ENCODE measurements at regions not wholly inside any gene's neighbourhood (a gene's known extent, or its start where the extent isn't known, plus 50 kb on each side); places are given as distances from the start of the nearest gene placed in this dataset.

GRCh38 chr9:21552244-21553170 lies 70.4 kb upstream of the IFNE start:
- H3K27ac Mint-ChIP-seq = no peak overlapping the region
- no peaks in the 10 kb centered on the region for H3K9me3 Mint-ChIP-seq
- H3K4me1 Mint-ChIP-seq = no peaks in the 10 kb centered on the region
- CTCF ChIA-PET = no interaction called here
- TF ChIP-seq, protein P1, sequence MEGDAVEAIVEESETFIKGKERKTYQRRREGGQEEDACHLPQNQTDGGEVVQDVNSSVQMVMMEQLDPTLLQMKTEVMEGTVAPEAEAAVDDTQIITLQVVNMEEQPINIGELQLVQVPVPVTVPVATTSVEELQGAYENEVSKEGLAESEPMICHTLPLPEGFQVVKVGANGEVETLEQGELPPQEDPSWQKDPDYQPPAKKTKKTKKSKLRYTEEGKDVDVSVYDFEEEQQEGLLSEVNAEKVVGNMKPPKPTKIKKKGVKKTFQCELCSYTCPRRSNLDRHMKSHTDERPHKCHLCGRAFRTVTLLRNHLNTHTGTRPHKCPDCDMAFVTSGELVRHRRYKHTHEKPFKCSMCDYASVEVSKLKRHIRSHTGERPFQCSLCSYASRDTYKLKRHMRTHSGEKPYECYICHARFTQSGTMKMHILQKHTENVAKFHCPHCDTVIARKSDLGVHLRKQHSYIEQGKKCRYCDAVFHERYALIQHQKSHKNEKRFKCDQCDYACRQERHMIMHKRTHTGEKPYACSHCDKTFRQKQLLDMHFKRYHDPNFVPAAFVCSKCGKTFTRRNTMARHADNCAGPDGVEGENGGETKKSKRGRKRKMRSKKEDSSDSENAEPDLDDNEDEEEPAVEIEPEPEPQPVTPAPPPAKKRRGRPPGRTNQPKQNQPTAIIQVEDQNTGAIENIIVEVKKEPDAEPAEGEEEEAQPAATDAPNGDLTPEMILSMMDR (IDR thresholded peaks at IDR 0.05) = no peak
- no peak overlapping the region for H3K4me3 Mint-ChIP-seq
- ATAC-seq (ENCODE audit: low read depth) (no peak), DNase-seq (no peak)
- intact Hi-C loops (cut with micrococcal nuclease) = no loop called here
- no peaks in the 10 kb centered on the region for H3K36me3 Mint-ChIP-seq (ENCODE audit: low read depth)
- H3K27me3 Mint-ChIP-seq = peaks cover 15% of the 10 kb centered on the region
- POLR2A ChIA-PET = no interaction called here

DNA sequence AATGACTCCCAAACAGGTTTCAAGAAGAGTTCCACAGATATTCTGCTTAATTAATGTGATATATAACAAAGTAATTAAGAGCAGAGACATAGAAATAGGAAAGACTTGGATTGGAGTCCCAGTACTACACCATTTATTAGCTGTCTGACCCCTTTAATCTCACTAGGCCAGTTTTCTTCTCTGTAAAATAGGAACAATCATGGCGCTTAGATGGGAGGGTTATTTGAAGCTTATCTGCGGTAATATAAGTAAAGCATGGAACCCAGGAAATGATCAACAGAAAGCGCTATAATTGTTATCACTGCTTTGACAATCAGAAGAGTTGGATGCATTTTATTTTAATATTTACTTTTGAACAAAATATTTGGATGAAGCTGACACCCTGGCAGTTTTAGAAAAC lies 71.3 kb upstream of the IFNE start:
- Mint-ChIP-seq H3K27me3 (peaks cover 18% of the 10 kb centered on the region), H3K4me3 (no peak overlapping the region), H3K4me1 (peaks cover 3% of the 10 kb centered on the region), H3K27ac (no peak overlapping the region), H3K9me3 (no peaks in the 10 kb centered on the region), H3K36me3 (ENCODE audit: low read depth) (no peaks in the 10 kb centered on the region)
- CTCF ChIA-PET = no interaction called here
- DNase-seq (no peak), ATAC-seq (ENCODE audit: low read depth) (no peak)
- POLR2A ChIA-PET = no interaction called here
- TF ChIP-seq, protein P1 (IDR thresholded peaks at IDR 0.05) = no peak
- intact Hi-C loops (cut with micrococcal nuclease) = no loop called here

DNA sequence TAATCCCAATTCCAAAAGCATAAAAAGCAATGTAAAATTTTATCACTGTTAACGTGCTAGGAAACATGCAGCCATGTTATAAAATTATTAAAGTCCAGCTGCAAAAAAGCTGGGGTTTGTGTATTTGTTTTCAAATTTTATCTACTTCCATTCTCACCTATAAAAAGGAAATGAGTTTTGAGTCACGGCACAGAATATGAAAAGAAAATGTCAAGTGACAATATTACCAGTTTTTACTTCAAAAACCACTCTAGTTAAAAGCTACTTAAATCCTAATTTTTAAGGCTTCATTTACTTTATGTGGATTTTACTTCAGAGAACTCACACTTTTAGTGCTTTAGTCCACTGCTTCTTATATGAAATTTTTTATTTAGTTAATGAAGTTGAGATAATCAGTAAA lies 72.7 kb upstream of the IFNE start:
- DNase-seq (no peak), ATAC-seq (ENCODE audit: low read depth) (no peak)
- H3K4me1 Mint-ChIP-seq = peaks cover 11% of the 10 kb centered on the region
- H3K27ac Mint-ChIP-seq = no peak overlapping the region
- H3K36me3 Mint-ChIP-seq (ENCODE audit: low read depth) = no peaks in the 10 kb centered on the region
- TF ChIP-seq, protein P1 (IDR thresholded peaks at IDR 0.05) = no peak
- H3K9me3 Mint-ChIP-seq = no peaks in the 10 kb centered on the region
- ChIA-PET CTCF (no interaction called here), POLR2A (no interaction called here)
- no peak overlapping the region for H3K4me3 Mint-ChIP-seq
- intact Hi-C loops (cut with micrococcal nuclease) = loop anchor here (5.0 kb wide), 1 partner anchor 43 kb away; no protein-coding TSS in a partner anchor
- peaks cover 24% of the 10 kb centered on the region for H3K27me3 Mint-ChIP-seq

DNA sequence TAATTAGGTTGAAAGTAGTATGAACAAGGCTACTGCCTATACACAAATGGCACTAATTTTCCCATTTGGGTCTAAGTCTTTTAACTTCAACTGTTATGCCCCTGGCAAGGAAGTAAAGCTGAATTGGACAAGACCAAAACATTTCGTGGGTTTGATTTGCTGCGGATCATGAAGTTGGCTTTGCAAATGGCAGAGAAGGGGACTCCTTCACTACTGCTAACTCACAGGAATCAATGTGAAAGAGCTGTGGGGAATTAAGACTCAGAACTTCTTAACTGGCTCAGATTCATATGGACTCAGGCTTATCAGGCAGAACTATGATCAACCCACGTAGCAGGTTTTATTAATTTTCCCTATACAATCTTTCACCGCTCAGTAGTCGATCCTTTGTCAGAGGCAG lies 73.8 kb upstream of the IFNE start:
- H3K9me3 Mint-ChIP-seq = no peaks in the 10 kb centered on the region
- DNase-seq (no peak), ATAC-seq (ENCODE audit: low read depth) (no peak)
- no peaks in the 10 kb centered on the region for H3K36me3 Mint-ChIP-seq (ENCODE audit: low read depth)
- peaks cover 32% of the 10 kb centered on the region for H3K27me3 Mint-ChIP-seq
- ChIA-PET POLR2A (no interaction called here), CTCF (no interaction called here)
- TF ChIP-seq, protein P1 (IDR thresholded peaks at IDR 0.05) = no peak
- no peak overlapping the region for H3K4me3 Mint-ChIP-seq
- peaks cover 13% of the 10 kb centered on the region for H3K4me1 Mint-ChIP-seq
- no peak overlapping the region for H3K27ac Mint-ChIP-seq
- intact Hi-C loops (cut with micrococcal nuclease) = loop anchor here (5.0 kb wide), 1 partner anchor 44 kb away; no protein-coding TSS in a partner anchor

- POLR2A ChIA-PET = no interaction called here
- peaks cover 32% of the 10 kb centered on the region for H3K27me3 Mint-ChIP-seq
Measured at GRCh38 chr9:21556581-21557427, 74.7 kb upstream of the IFNE start.

More at GRCh38 chr9:21556581-21557427, 74.7 kb upstream of the IFNE start:
- Mint-ChIP-seq H3K4me3 (no peak overlapping the region), H3K4me1 (peaks cover 13% of the 10 kb centered on the region), H3K9me3 (no peaks in the 10 kb centered on the region), H3K36me3 (ENCODE audit: low read depth) (no peaks in the 10 kb centered on the region), H3K27ac (no peak overlapping the region)
- intact Hi-C loops (cut with micrococcal nuclease) = loop anchor here (5.0 kb wide), 1 partner anchor 45 kb away; no protein-coding TSS in a partner anchor
- CTCF ChIA-PET = no interaction called here
- ATAC-seq (ENCODE audit: low read depth) (no peak), DNase-seq (no peak)
- TF ChIP-seq, protein P1 (IDR thresholded peaks at IDR 0.05) = no peak
